ENCODE measurements at regions not wholly inside any gene's neighbourhood (a gene's known extent, or its start where the extent isn't known, plus 50 kb on each side); places are given as distances from the start of the nearest gene placed in this dataset.

- TF ChIP-seq KDM4A (IDR thresholded peaks at IDR 0.05; ENCODE audit: low read depth, low read length, severe bottlenecking) = no peak
- TF ChIP-seq POLR2A (IDR thresholded peaks at IDR 0.05; ENCODE audit: control extremely low read depth in 1 of 2, low read depth in 2 of 2, low read length in 2 of 2) = no peak
- TF ChIP-seq PHF8 (conservative IDR thresholded peaks at IDR 0.05; ENCODE audit: low read depth, low read length) = no peak
- TF ChIP-seq CHD7 (IDR thresholded peaks at IDR 0.05; ENCODE audit: insufficient replicate concordance, low read length) = no peak
- no peak for TF ChIP-seq JUND (IDR thresholded peaks at IDR 0.05; ENCODE audit: low read length)
- TF ChIP-seq SAP30 (IDR thresholded peaks at IDR 0.05; ENCODE audit: insufficient read depth, insufficient replicate concordance, low read length) = no peak
- TF ChIP-seq GABPA (IDR thresholded peaks at IDR 0.05; ENCODE audit: borderline replicate concordance, insufficient read depth, low read length) = no peak
- no peak for TF ChIP-seq HDAC6 (IDR thresholded peaks at IDR 0.05; ENCODE audit: low read depth, low read length)
Observed at GRCh38 chr19:31761281-31761913, 412.2 kb upstream of the TSHZ3 start (continued).
